Tibial nerve (tissue), 4 donors: ENCODE measurements at regions not wholly inside any gene's neighbourhood (a gene's known extent, or its start where the extent isn't known, plus 50 kb on each side); places are given as distances from the start of the nearest gene placed in this dataset.

ENCODE experiments used
- CTCF ChIP-seq, 5 experiments: fragments of 200-600 bp in 3 of 5; fragments of 450-650 bp in 2 of 5; sonication (generic) in 3 of 5; IDR thresholded peaks; one replicate each; pipeline ENCODE4 v1.5.1; 2016 to 2019; ENCODE audit warnings: antibody characterized with exemption in 5 of 5, mild to moderate bottlenecking in 3 of 5, moderate library complexity in 2 of 5
- EP300 ChIP-seq, 2 donors: sonication (generic); formaldehyde crosslinking; IDR thresholded peaks; one replicate each; pipeline ENCODE4 v1.6.1; 2017; ENCODE audit warnings: antibody characterized with exemption in 2 of 2, mild to moderate bottlenecking in 1 of 2
- POLR2A ChIP-seq, 2 donors: fragments of 450-650 bp; IDR thresholded peaks; one replicate each; pipeline ENCODE4 v1.6.1; 2017; ENCODE audit warnings: antibody characterized with exemption in 2 of 2, mild to moderate bottlenecking in 2 of 2, moderate library complexity in 2 of 2

DNA sequence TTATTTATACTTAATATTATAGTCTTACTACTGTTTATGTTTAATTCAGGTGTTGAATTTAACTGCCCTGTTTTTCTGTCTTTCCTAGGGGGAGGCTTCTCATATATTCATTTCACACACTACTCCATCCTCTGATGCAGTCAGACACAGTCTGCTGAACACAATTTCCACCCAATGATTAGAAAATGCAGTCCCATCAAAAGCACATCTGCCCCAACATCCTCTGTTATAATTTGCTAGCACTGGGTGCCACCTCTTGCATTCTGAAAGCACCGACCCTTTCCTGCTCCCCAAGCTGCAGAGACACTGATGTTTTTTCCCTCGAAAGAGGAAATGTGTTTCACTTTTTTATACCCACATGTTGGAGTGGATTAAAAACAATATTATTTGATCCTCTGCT lies 474.7 kb downstream of the PID1 start:
- no peak for TF ChIP-seq CTCF (IDR thresholded peaks at IDR 0.05)
- no peak for TF ChIP-seq POLR2A (IDR thresholded peaks at IDR 0.05)
- no peak for TF ChIP-seq EP300 (IDR thresholded peaks at IDR 0.05)
